ENCODE measurements at regions not wholly inside any gene's neighbourhood (a gene's known extent, or its start where the extent isn't known, plus 50 kb on each side); places are given as distances from the start of the nearest gene placed in this dataset.

- no peak for TF ChIP-seq EZH2 (IDR thresholded peaks at IDR 0.05; ENCODE audit: low read depth)
- no peak for TF ChIP-seq CTCF (conservative IDR thresholded peaks at IDR 0.05)
Observed at GRCh38 chr10:78932054-78932386, 136.7 kb upstream of the ZMIZ1 start.

Data from PC-9 (cell line).